ENCODE measurements at regions not wholly inside any gene's neighbourhood (a gene's known extent, or its start where the extent isn't known, plus 50 kb on each side); places are given as distances from the start of the nearest gene placed in this dataset.
A peak's percentile ranks its signal among the peaks of the same experiment; 100 is the strongest.

DNA sequence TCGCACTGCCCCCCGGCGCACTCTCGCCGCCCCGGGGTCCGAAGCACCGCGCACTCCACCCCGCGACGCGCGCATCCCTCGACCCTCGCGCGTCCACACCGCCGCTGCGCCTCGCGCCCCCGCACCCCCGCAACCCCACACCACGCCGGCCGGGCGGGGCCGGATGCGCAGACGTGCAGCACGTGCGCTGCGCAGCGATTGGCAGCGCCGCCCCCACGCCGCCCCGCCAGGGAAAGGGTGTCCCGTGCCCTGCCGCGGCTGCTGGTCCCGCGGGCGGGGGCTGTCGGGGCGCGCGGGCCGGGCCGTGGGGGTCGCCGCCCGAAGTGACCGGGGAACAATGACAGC is 53.7 kb upstream of the KDM7A start:
- peak overlapping the region; percentile 55 for H2AFZ ChIP-seq (ENCODE audit: control insufficient read depth, low read depth, low read length)
- FAIRE-seq (no peak), ATAC-seq (no peak), DNase-seq (ENCODE audit: low read depth, low spot score) (no peak)
- peaks cover 3 to 10% of the 10 kb centered on the region in 2 experiments; a peak in 3 of 4 replicates for H3K27me3 ChIP-seq (replicated peaks in 1 of 2; ENCODE audit: control insufficient read depth in 2 of 2, insufficient read depth in 2 of 2, low read length in 1 of 2)
- H3K79me2 ChIP-seq (ENCODE audit: control insufficient read depth, insufficient read depth, low read length) = no peaks in the 10 kb centered on the region
- H4K20me1 ChIP-seq (ENCODE audit: control insufficient read depth, insufficient read depth) = no peaks in the 10 kb centered on the region
- H3K9ac ChIP-seq (ENCODE audit: control insufficient read depth, insufficient read depth, low read length) = no peak overlapping the region; the same call in 1 of the 2 replicates
- intact Hi-C loops (cut with micrococcal nuclease; ENCODE audit: unreplicated experiment) = no loop called here
- ChIA-PET POLR2A (no interaction called here), RAD21 (ENCODE audit: unreplicated experiment) (no interaction called here), CTCF (no interaction called here), SMC1A (ENCODE audit: uncharacterized antibody, unreplicated experiment) (no interaction called here)
- no peak overlapping the region; the same call in 1 of the 2 replicates for H3K27ac ChIP-seq (ENCODE audit: control insufficient read depth, insufficient read depth)
- H3K4me2 ChIP-seq (ENCODE audit: control insufficient read depth, insufficient read depth) = peak overlapping the region; percentile 85
- in situ Hi-C loops (cut with MboI) = no loop called here
- peaks cover 40% of the 10 kb centered on the region for H3K4me1 ChIP-seq (ENCODE audit: control insufficient read depth, insufficient read depth, low read length)
- under 1% methylated on average over 36 of the region's 57 CpGs for WGBS (ENCODE audit: insufficient coverage, insufficient replicate concordance, low lambda C conversion rate, missing lambda C conversion rate)
- no peaks in the 10 kb centered on the region for H3K36me3 ChIP-seq (ENCODE audit: control insufficient read depth in 2 of 2, insufficient read depth in 2 of 2, low read length in 1 of 2)
- no peaks in the 10 kb centered on the region; the same call in 2 of the 3 replicates for H3K9me3 ChIP-seq (replicated peaks; ENCODE audit: control insufficient read depth, insufficient read depth, low read length)
- no TSS peak for BruUV-seq (replicated peaks)
- peak overlapping the region; percentile 62; the same call in 1 of the 2 replicates for H3K4me3 ChIP-seq
- TF ChIP-seq EP300 (IDR thresholded peaks at IDR 0.05; ENCODE audit: borderline replicate concordance in 1 of 2, control insufficient read depth in 1 of 2, low read depth in 2 of 2, low read length in 2 of 2) = no peak
- TF ChIP-seq NFYA (IDR thresholded peaks at IDR 0.05; ENCODE audit: borderline replicate concordance, low read depth, low read length) = no peak
- TF ChIP-seq ZBTB40 (IDR thresholded peaks at IDR 0.05; ENCODE audit: borderline replicate concordance) = no peak
- TF ChIP-seq NR2F1 (conservative IDR thresholded peaks at IDR 0.05) = no peak
- TF ChIP-seq, protein P1, sequence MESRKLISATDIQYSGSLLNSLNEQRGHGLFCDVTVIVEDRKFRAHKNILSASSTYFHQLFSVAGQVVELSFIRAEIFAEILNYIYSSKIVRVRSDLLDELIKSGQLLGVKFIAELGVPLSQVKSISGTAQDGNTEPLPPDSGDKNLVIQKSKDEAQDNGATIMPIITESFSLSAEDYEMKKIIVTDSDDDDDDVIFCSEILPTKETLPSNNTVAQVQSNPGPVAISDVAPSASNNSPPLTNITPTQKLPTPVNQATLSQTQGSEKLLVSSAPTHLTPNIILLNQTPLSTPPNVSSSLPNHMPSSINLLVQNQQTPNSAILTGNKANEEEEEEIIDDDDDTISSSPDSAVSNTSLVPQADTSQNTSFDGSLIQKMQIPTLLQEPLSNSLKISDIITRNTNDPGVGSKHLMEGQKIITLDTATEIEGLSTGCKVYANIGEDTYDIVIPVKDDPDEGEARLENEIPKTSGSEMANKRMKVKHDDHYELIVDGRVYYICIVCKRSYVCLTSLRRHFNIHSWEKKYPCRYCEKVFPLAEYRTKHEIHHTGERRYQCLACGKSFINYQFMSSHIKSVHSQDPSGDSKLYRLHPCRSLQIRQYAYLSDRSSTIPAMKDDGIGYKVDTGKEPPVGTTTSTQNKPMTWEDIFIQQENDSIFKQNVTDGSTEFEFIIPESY (IDR thresholded peaks at IDR 0.05) = no peak
- TF ChIP-seq KDM1A (IDR thresholded peaks at IDR 0.05; ENCODE audit: borderline replicate concordance) = no peak
- TF ChIP-seq STAT1 (conservative IDR thresholded peaks at IDR 0.05) = no peak
- TF ChIP-seq ZBTB11 (CRISPR knock-in tag; IDR thresholded peaks at IDR 0.05) = no peak
- no peak for TF ChIP-seq ZNF384 (IDR thresholded peaks at IDR 0.05; ENCODE audit: borderline replicate concordance, low read depth, low read length)
- TF ChIP-seq, protein P2, sequence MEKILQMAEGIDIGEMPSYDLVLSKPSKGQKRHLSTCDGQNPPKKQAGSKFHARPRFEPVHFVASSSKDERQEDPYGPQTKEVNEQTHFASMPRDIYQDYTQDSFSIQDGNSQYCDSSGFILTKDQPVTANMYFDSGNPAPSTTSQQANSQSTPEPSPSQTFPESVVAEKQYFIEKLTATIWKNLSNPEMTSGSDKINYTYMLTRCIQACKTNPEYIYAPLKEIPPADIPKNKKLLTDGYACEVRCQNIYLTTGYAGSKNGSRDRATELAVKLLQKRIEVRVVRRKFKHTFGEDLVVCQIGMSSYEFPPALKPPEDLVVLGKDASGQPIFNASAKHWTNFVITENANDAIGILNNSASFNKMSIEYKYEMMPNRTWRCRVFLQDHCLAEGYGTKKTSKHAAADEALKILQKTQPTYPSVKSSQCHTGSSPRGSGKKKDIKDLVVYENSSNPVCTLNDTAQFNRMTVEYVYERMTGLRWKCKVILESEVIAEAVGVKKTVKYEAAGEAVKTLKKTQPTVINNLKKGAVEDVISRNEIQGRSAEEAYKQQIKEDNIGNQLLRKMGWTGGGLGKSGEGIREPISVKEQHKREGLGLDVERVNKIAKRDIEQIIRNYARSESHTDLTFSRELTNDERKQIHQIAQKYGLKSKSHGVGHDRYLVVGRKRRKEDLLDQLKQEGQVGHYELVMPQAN (conservative IDR thresholded peaks at IDR 0.05) = no peak
- no peak for TF ChIP-seq ZNF622 (IDR thresholded peaks at IDR 0.05)
- peak; percentile 61; the same call in 1 of the 2 replicates for TF ChIP-seq BACH1 (IDR thresholded peaks at IDR 0.05; ENCODE audit: borderline replicate concordance)
- no peak for TF ChIP-seq CHD1 (IDR thresholded peaks at IDR 0.05; ENCODE audit: low read depth, low read length)
- no peak for TF ChIP-seq IKZF1 (conservative IDR thresholded peaks at IDR 0.05)

Data from GM12878 (cell line).